SJSA1 (cell line): ENCODE measurements at regions not wholly inside any gene's neighbourhood (a gene's known extent, or its start where the extent isn't known, plus 50 kb on each side); places are given as distances from the start of the nearest gene placed in this dataset.

Experiments
- DNase-seq, 2 experiments: peaks; one replicate each; pipeline ENCODE4 v3.0.0-alpha.2; 2015 to 2020; ENCODE audit warnings: low spot score in 2 of 2, low read depth in 1 of 2
- H3K27ac ChIP-seq: fragments of 250-450 bp; sonication (Bioruptor Pico); 2 replicates; pipeline ENCODE4 v1.5.1; 2020; ENCODE audit warnings: mild to moderate bottlenecking, moderate library complexity
- H3K27me3 ChIP-seq: fragments of 250-450 bp; sonication (Bioruptor Pico); replicated peaks from 2 replicates; pipeline ENCODE4 v1.5.1; 2020; ENCODE audit warnings: mild to moderate bottlenecking, moderate library complexity
- H3K36me3 ChIP-seq: fragments of 250-450 bp; sonication (Bioruptor Pico); 2 replicates; pipeline ENCODE4 v1.5.1; 2020; ENCODE audit warnings: mild to moderate bottlenecking
- H3K4me1 ChIP-seq: fragments of 250-450 bp; sonication (Bioruptor Pico); replicated peaks from 2 replicates; pipeline ENCODE4 v1.6.1; 2021; ENCODE audit warnings: mild to moderate bottlenecking
- H3K4me3 ChIP-seq: fragments of 250-450 bp; sonication (Bioruptor Pico); 2 replicates; pipeline ENCODE4 v1.5.1; 2020; ENCODE audit warnings: mild to moderate bottlenecking
- H3K9me3 ChIP-seq: fragments of 250-450 bp; sonication (Bioruptor Pico); replicated peaks from 2 replicates; pipeline ENCODE4 v1.5.1; 2020; ENCODE audit warnings: mild to moderate bottlenecking

GRCh38 chr1:218783131-218783530 is 390.5 kb upstream of the LYPLAL1 start:
- Histone ChIP-seq H3K36me3 (no peaks in the 10 kb centered on the region), H3K9me3 (no peaks in the 10 kb centered on the region), H3K4me3 (no peak overlapping the region), H3K27ac (no peak overlapping the region), H3K4me1 (no peaks in the 10 kb centered on the region), H3K27me3 (no peaks in the 10 kb centered on the region)
- DNase-seq, result no peak

GRCh38 chr1:218783916-218784315 is 389.8 kb upstream of the LYPLAL1 start:
- Histone ChIP-seq H3K36me3 (no peaks in the 10 kb centered on the region), H3K9me3 (no peaks in the 10 kb centered on the region), H3K27me3 (no peaks in the 10 kb centered on the region), H3K4me1 (no peaks in the 10 kb centered on the region), H3K4me3 (no peak overlapping the region), H3K27ac (no peak overlapping the region)
- DNase-seq, result no peak

- no peak for DNase-seq
- Histone ChIP-seq H3K27ac (no peak overlapping the region), H3K9me3 (no peaks in the 10 kb centered on the region), H3K4me3 (no peak overlapping the region), H3K27me3 (no peaks in the 10 kb centered on the region), H3K4me1 (no peaks in the 10 kb centered on the region), H3K36me3 (no peaks in the 10 kb centered on the region)
Observed at GRCh38 chr1:218785928-218786327, 387.8 kb upstream of the LYPLAL1 start.

- Histone ChIP-seq H3K36me3 (no peaks in the 10 kb centered on the region), H3K27ac (no peak overlapping the region), H3K9me3 (no peaks in the 10 kb centered on the region), H3K27me3 (no peaks in the 10 kb centered on the region), H3K4me1 (no peaks in the 10 kb centered on the region), H3K4me3 (no peak overlapping the region)
- DNase-seq, result no peak
Observed at GRCh38 chr1:218787826-218788225, 385.9 kb upstream of the LYPLAL1 start.

GRCh38 chr1:218796773-218797172 is 376.9 kb upstream of the LYPLAL1 start:
- H3K27me3 ChIP-seq, result no peaks in the 10 kb centered on the region
- no peak overlapping the region for H3K27ac ChIP-seq
- H3K4me1 ChIP-seq, result no peaks in the 10 kb centered on the region
- DNase-seq, result no peak
- H3K9me3 ChIP-seq, result no peaks in the 10 kb centered on the region
- no peak overlapping the region for H3K4me3 ChIP-seq
- H3K36me3 ChIP-seq, result no peaks in the 10 kb centered on the region

- no peaks in the 10 kb centered on the region for H3K36me3 ChIP-seq
Observed at GRCh38 chr1:218802799-218803198, 370.9 kb upstream of the LYPLAL1 start.

GRCh38 chr1:218803351-218803997 is 370.2 kb upstream of the LYPLAL1 start:
- Histone ChIP-seq H3K27me3 (no peaks in the 10 kb centered on the region), H3K27ac (no peak overlapping the region), H3K9me3 (no peaks in the 10 kb centered on the region), H3K36me3 (no peaks in the 10 kb centered on the region), H3K4me1 (no peaks in the 10 kb centered on the region), H3K4me3 (no peak overlapping the region)
- DNase-seq, result no peak

More at GRCh38 chr1:218802799-218803198, 370.9 kb upstream of the LYPLAL1 start:
- Histone ChIP-seq H3K27me3 (no peaks in the 10 kb centered on the region), H3K27ac (no peak overlapping the region), H3K4me3 (no peak overlapping the region), H3K9me3 (no peaks in the 10 kb centered on the region), H3K4me1 (no peaks in the 10 kb centered on the region)
- no peak for DNase-seq

- no peaks in the 10 kb centered on the region for H3K9me3 ChIP-seq
- H3K27ac ChIP-seq, result no peak overlapping the region
- H3K36me3 ChIP-seq, result no peaks in the 10 kb centered on the region
- no peak overlapping the region for H3K4me3 ChIP-seq
- no peaks in the 10 kb centered on the region for H3K27me3 ChIP-seq
- 0 out of 2 replicates have a peak, but pooled peaks cover under 1% of the 10 kb centered on the region for H3K4me1 ChIP-seq
- DNase-seq, result no peak
Observed at GRCh38 chr1:218804014-218804785, 369.5 kb upstream of the LYPLAL1 start.

- no peak for DNase-seq
- Histone ChIP-seq H3K9me3 (no peaks in the 10 kb centered on the region), H3K4me3 (no peak overlapping the region), H3K27ac (no peak overlapping the region), H3K27me3 (no peaks in the 10 kb centered on the region), H3K36me3 (no peaks in the 10 kb centered on the region), H3K4me1 (peaks cover 10% of the 10 kb centered on the region; the same call in 1 of the 2 replicates)
Observed at GRCh38 chr1:218809061-218809460, 364.6 kb upstream of the LYPLAL1 start.

GRCh38 chr1:218809625-218810024 is 364.1 kb upstream of the LYPLAL1 start:
- Histone ChIP-seq H3K9me3 (no peaks in the 10 kb centered on the region), H3K4me1 (peaks cover 10% of the 10 kb centered on the region; the same call in 1 of the 2 replicates), H3K27me3 (no peaks in the 10 kb centered on the region), H3K4me3 (no peak overlapping the region), H3K27ac (no peak overlapping the region), H3K36me3 (no peaks in the 10 kb centered on the region)
- DNase-seq, result peak in 1 of 2 experiments; percentile 26

- no peaks in the 10 kb centered on the region for H3K9me3 ChIP-seq
- peaks cover 10% of the 10 kb centered on the region; the same call in 1 of the 2 replicates for H3K4me1 ChIP-seq
- no peak overlapping the region for H3K4me3 ChIP-seq
- no peak overlapping the region for H3K27ac ChIP-seq
- no peaks in the 10 kb centered on the region for H3K27me3 ChIP-seq
- DNase-seq, result no peak
- H3K36me3 ChIP-seq, result no peaks in the 10 kb centered on the region
Observed at GRCh38 chr1:218810306-218810705, 363.4 kb upstream of the LYPLAL1 start.

GRCh38 chr1:218811497-218811896 is 362.2 kb upstream of the LYPLAL1 start:
- no peaks in the 10 kb centered on the region for H3K36me3 ChIP-seq
- H3K9me3 ChIP-seq, result no peaks in the 10 kb centered on the region
- no peak for DNase-seq
- peaks cover 10% of the 10 kb centered on the region; the same call in 1 of the 2 replicates for H3K4me1 ChIP-seq
- H3K27me3 ChIP-seq, result no peaks in the 10 kb centered on the region
- no peak overlapping the region for H3K4me3 ChIP-seq
- no peak overlapping the region for H3K27ac ChIP-seq

GRCh38 chr1:218812360-218812759 is 361.3 kb upstream of the LYPLAL1 start:
- Histone ChIP-seq H3K9me3 (no peaks in the 10 kb centered on the region), H3K27me3 (no peaks in the 10 kb centered on the region), H3K36me3 (no peaks in the 10 kb centered on the region), H3K27ac (no peak overlapping the region), H3K4me3 (no peak overlapping the region), H3K4me1 (peaks cover 10% of the 10 kb centered on the region; the same call in 1 of the 2 replicates)
- no peak for DNase-seq

- Histone ChIP-seq H3K4me1 (peaks cover 10% of the 10 kb centered on the region; the same call in 1 of the 2 replicates), H3K4me3 (no peak overlapping the region), H3K9me3 (no peaks in the 10 kb centered on the region), H3K27ac (no peak overlapping the region), H3K27me3 (no peaks in the 10 kb centered on the region), H3K36me3 (no peaks in the 10 kb centered on the region)
- DNase-seq, result peak in 1 of 2 experiments; percentile 10
Observed at GRCh38 chr1:218813237-218813636, 360.4 kb upstream of the LYPLAL1 start.
